Hepatocyte (in vitro differentiated cells): ENCODE measurements at regions not wholly inside any gene's neighbourhood (a gene's known extent, or its start where the extent isn't known, plus 50 kb on each side); places are given as distances from the start of the nearest gene placed in this dataset.

Experiments
- EZH2 ChIP-seq: fragments of 200-600 bp; sonication (generic); IDR thresholded peaks from 2 replicates; pipeline ENCODE4 v1.6.1; 2016; ENCODE audit warnings: antibody characterized with exemption, mild to moderate bottlenecking, borderline replicate concordance
- TF ChIP-seq, protein P1 (sequence below): fragments of 200-600 bp; sonication (generic); IDR thresholded peaks from 2 replicates; pipeline ENCODE4 v1.5.1; 2016; ENCODE audit warnings: antibody characterized with exemption, mild to moderate bottlenecking; ENCODE audit not compliant: poor library complexity

DNA sequence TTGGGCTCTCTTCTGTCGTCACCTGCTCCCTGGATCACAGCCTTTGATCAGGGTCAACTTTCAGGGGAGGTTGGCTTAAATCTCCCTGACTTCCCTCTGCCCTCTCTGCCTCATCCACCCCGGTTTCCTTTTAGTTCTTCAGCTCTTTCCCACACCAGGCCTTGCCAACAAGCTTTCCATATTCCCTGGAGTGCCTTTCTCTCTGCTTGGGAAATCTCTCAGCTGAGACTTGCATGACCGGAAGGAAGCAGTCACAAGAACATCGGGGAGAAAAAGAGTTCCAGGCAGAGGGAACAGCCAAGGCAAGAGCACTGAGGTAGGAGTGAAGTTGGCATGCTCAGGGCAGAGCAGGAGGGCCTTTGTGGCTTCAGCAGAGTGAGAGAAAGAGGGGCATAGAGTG lies 88.4 kb upstream of the HSPA9 start:
- TF ChIP-seq, protein P1, sequence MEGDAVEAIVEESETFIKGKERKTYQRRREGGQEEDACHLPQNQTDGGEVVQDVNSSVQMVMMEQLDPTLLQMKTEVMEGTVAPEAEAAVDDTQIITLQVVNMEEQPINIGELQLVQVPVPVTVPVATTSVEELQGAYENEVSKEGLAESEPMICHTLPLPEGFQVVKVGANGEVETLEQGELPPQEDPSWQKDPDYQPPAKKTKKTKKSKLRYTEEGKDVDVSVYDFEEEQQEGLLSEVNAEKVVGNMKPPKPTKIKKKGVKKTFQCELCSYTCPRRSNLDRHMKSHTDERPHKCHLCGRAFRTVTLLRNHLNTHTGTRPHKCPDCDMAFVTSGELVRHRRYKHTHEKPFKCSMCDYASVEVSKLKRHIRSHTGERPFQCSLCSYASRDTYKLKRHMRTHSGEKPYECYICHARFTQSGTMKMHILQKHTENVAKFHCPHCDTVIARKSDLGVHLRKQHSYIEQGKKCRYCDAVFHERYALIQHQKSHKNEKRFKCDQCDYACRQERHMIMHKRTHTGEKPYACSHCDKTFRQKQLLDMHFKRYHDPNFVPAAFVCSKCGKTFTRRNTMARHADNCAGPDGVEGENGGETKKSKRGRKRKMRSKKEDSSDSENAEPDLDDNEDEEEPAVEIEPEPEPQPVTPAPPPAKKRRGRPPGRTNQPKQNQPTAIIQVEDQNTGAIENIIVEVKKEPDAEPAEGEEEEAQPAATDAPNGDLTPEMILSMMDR = no peak
- TF ChIP-seq EZH2 = no peak
